ENCODE measurements at regions not wholly inside any gene's neighbourhood (a gene's known extent, or its start where the extent isn't known, plus 50 kb on each side); places are given as distances from the start of the nearest gene placed in this dataset.
"Not testable (repeated sequence)": the region's sequence is repeated elsewhere in the genome, so short reads cannot be mapped to it uniquely, and the experiment has no call there.

DNA sequence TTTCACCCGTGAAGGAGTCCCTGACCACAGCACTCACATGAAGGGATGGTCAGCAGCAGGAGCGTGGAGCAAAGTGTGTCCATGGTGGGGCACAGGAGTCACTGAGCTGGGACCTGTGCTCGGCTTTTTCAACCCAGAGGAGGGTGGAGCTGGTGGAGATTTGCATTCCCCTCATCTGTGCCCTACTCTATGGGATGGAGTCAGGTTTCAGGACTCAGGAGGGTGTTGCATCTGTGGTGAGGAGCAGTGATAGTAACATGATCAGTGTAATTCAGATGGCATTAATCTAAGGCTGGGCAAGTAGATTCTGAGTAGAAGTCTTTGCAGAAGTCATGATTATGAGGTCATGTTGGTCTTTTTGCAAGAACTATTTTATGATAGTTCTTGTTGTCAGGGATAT, 511.9 kb downstream of the TMEM121 start:
- DNase-seq = no peak

DNA sequence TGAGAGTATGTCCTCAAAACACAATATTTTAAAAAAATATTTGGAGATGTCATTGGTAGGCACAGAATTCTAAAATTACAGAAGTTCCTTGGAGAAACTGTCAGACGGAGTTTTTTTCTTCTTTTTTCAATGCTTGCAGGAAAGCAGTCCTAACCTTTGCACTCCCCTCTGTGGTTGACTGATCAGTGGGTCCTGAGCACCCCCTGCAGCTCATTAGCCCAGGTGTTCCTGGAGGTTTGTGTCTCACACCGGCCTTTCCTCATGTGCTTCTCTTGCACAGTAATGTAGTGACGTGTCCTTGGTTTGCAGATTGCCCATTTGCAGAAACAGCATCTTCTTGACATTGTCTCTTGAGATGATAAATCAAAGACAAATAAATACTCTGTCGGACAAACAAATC, 513.0 kb downstream of the TMEM121 start:
- no peak for DNase-seq

DNA sequence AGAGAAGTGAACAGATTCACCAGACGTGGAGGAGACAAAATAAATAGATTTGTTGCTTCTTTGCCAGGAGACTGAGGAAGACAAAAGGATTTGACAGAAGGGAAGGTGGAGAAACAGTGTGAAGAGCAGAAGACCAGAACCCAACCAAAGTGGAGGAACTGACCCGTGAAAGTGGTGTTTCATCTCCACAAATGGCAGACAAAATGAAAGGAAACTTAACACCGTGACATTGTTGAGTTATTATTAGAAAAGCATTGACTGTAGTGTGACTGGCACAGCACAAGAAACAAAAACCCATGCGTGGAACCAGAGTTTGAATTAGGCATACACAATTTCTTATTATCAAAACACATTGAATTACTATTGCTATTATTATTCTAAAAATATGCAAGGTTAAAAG, 518.1 kb downstream of the TMEM121 start:
- no peak for DNase-seq

- DNase-seq = no peak
Measured at GRCh38 chr14:106044949-106045596, 518.7 kb downstream of the TMEM121 start.

- DNase-seq = no peak
Measured at GRCh38 chr14:106051796-106052195, 525.4 kb downstream of the TMEM121 start.

DNA sequence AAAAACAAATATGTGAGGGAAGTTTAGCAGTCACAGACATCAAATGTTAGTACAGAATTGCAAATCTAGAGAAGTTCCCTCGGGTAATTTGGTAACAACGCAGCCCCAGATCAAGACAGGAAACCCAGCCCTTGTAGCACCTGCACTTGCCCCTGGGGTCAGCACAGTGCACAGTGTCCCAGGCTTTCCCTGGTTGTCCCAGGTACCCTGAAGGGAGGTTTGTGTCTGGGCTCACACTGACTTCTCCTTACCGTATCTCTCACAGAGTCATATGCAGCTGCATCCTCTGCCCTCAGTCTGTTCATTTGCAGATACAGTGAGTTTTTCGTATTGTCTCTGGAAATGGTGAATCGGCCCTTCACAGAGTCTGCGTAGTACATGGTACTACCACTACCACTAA, 528.9 kb downstream of the TMEM121 start:
- DNase-seq = no peak

GRCh38 chr14:106058342-106058741, 532.0 kb downstream of the TMEM121 start:
- no peak for DNase-seq

DNA sequence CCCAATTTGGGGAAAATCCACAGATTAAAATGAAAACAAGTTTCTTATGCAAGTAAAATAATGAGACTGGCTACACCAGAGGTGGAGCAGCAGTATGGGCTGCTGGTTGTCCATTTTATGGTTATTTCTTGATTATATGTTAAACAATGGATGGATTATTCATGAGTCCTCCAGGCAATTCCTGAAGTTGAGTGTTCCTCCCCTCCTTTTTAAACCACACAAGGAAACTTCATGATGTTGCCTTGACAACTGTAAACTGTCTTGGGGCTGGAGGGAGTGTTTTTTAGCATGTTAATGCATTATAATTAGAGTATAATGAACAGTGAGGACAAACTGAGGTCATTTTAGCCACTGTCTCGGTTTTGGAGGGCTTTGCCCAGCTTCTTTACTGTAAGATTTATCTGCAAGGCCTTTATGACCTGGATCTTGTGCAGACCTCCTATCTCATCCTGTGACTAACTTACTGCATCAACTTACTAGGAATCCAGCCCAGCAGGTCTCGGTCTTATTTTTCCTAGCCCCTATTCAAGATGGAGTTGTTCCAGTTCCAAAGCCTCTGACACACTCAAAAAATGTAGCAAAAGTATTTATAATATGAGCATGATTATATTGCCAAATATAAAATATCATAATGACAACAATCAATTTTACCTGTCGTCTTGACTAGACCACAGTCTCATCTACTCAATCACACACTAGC, 534.0 kb downstream of the TMEM121 start:
- no peak for DNase-seq

DNA sequence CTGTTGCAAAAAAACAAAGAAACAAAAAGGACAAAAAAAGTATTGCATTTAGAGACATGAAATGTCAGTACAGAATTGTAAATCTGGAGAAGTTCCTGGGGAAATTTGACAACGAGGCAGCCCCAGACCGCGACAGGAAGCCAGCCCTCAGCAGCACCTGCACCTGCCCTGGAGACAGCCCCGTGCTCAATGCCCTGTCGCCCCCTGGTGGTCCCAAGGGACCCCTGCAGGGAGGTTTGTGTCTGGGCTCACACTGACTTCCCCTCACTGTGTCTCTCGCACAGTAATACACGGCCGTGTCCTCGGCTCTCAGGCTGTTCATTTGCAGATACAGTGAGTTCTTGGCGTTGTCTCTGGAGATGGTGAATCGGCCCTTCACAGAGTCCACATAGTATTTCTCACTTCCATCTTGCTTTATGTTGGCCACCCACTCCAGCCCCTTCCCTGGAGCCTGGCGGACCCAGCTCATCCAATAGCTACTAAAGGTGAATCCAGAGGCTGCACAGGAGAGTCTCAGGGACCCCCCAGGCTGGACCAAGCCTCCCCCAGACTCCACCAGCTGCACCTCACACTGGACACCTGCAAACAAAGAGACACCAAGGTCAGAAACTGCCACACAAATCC, 535.6 kb downstream of the TMEM121 start:
- not testable (repeated sequence) for DNase-seq

DNA sequence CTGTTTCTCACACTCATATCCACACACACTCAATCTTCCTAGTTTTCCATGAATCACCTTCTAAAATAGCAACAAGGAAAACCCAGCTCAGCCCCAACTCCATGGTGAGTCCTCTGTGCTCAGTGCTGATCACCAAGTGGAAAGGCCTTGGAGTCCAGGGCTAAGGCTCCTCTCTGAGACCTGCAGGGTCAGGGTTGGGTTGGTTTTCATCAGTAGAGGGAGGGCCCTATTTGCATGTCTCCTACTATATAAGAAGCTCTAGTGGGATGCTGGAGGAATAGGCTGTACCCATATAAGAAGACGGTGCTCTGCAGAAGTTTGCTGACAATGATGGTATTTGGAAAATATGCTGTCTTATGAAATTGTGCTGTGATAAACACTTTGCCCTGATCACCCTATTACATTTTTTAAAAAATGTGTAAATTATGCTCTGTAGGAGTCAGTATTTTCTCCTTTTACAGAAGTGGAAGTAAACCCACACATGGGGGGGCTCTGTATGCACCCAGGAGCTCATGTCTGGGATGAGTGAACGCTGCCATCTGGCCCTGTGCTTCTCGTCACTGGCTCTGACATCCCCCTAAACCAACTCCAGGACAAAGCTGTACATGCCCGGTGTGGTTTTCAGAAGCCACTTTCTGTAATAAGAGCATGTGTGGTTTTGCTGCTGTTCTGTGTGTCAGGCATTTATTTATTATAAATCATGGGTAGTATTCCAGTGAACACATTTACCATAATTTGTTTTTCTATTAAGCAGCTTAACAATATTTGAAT, 536.3 kb downstream of the TMEM121 start:
- no peak for DNase-seq

DNA sequence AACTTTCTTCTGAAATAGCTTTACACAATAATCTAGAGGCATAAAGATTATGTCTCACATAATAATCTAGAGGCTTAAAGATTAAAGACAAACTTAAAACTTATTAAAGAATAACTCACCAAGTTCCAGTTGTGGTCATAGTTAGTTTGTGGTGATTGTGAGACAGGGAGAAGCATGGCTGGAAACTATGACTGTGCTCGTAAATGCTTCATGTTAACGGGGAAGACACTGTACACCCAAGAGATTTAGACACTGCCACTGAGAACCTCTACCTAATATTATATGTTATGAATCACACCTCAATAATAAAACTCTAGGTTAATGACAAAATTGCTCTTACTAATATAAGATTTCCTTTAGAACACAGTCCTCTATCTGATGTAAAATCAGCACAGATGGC, 541.6 kb downstream of the TMEM121 start:
- DNase-seq = no peak

DNA sequence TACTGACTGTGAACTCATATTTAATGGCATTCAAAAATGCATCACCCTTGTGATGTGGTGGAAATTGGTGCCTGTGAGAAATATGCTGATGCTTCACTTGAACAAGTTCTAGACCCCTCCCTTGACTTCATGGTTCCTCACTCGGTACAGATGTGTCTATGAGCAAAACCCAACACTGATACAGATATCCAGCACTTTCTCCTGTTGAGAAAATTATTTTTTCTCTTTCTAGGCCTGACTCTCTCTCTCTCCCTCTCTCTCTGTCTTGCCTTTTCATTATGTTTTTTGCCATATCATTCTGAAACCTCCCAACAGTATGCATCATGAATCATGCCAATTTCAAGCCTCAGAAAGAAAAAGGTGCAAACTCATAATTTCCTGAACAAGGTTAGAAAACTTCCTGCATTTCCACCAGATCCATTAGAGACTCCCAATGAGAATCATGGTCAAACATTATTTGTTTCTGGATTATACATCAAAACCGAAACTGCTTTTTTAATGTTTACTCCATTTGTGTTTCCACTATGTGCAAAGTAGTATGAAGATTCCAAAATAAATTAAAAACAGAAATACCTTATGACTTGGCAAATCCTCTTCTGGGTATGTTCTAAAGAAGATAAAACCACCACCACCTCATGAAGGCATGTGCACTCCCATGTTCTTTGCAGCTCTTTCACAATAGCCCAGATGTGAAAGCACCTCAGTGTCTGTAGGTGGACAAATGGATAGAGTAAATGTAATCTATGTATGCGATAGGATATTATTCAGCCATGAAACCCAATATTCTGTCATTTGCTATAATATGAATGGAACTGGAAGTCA, 543.6 kb downstream of the TMEM121 start:
- DNase-seq = no peak

- DNase-seq = no peak
Measured at GRCh38 chr14:106080922-106081321, 554.5 kb downstream of the TMEM121 start.

DNA sequence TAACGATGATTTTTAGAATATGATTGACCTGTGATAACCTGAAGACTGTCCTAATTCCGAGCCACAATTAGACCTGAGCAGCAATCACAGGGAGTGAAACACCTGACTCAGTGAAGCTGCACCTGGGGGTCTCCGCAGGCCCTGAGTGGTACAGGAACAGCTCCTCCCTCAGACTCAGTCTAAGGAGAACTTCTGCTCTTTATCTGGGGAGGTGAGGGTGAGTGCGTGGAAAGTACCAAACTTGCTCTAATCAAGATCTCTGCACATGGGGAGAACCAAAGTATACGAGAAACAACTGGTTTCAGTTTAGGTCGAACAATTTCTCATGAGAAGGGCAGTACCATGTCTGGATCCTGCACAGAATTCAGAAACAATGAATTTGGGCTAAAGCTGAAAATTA, 555.3 kb downstream of the TMEM121 start:
- DNase-seq = not testable (repeated sequence)

DNA sequence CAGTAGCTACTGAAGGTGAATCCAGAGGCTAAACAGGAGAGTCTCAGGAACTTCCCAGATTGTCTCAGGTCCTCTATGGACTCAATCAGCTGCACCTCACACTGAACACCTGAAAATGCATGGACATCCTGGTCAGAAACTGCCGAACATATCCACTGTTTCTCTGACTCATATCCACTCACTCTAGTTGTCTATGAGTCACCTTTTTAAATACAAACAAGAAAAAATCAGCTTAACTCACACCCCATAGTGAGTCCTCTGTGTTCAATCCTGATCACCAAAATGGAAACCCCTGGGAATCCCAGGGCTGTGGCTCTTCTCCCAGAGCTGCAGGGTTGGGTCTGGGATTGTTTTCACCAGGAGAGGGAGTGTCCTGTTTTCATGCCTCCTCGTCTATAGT, 556.7 kb downstream of the TMEM121 start:
- no peak for DNase-seq

DNA sequence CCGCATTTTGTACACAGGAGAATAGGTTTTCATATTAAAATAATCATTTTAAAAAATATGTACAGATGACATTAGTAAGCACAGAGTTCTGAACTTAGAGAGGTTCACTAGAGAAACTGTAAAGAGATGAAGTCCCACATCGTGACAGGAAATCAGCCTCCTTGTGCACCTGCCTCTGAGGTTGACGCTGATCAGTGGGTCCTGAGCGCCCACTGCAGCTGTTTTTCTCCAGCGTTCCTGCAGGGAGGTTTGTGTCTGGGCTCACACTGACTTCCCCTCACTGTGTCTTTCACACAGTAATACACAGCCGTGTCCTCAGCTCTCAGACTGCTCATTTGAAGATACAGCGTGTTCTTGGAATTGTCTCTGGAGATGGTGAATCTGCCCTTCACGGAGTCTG, 561.5 kb downstream of the TMEM121 start:
- no peak for DNase-seq

GRCh38 chr14:106088860-106089259, 562.5 kb downstream of the TMEM121 start:
- not testable (repeated sequence) for DNase-seq

- DNase-seq = no peak
Measured at GRCh38 chr14:106094654-106095189, 568.3 kb downstream of the TMEM121 start.

DNA sequence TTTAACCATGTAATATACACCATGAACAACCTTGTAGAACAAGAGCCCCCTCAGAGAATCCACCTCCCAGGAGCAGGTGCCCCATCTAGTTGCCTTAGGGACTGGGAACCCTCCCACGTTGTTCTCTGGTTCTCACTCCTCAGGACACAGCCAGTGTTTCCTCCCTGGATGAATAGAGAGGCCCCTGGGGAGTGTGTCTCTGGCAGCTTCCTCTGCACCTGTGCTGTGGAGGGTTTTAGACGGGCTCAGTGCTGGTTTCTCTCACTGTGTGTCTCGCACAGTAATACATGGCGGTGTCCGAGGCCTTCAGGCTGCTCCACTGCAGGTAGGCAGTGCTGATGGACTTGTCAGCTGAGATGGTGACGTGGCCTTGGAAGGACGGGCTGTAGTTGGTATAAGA, 581.3 kb downstream of the TMEM121 start:
- DNase-seq = no peak

DNA sequence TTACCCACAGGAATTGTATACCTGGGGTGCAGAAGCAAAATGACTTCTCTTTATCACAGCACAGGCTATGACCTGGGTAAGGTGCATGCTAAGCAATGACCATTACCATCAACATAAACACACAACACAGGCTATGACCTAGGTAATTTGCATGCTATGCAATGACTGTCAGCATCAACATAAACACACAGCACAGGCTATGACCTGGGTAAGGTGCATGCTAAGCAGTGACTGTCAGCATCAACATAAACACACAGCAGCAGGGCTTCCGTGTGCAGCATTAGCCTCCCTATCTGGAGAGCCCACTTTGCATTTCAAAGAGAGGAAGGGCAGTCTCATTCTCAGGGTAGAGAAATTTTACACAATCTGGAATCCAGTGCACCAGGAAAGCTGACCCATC, 583.0 kb downstream of the TMEM121 start:
- DNase-seq = no peak

DNA sequence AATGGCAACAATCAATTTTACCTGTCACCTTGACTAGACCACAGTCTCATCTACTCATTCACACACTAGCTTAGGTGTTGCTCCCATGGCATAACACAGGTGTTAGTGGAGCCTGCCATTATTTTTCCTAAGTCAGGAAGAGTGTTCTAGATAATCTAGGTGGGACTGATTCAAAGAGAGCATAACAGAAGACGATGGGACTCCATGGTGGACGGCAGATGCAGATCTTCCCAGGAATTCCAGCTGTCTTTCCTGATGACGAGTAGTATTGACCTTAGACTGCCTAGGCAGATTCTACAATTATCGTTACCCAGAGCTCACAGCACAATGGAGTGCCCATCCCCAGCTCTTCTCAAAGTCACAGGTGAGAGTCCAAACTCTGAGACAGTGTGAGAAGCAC, 589.0 kb downstream of the TMEM121 start:
- no peak for DNase-seq

DNA sequence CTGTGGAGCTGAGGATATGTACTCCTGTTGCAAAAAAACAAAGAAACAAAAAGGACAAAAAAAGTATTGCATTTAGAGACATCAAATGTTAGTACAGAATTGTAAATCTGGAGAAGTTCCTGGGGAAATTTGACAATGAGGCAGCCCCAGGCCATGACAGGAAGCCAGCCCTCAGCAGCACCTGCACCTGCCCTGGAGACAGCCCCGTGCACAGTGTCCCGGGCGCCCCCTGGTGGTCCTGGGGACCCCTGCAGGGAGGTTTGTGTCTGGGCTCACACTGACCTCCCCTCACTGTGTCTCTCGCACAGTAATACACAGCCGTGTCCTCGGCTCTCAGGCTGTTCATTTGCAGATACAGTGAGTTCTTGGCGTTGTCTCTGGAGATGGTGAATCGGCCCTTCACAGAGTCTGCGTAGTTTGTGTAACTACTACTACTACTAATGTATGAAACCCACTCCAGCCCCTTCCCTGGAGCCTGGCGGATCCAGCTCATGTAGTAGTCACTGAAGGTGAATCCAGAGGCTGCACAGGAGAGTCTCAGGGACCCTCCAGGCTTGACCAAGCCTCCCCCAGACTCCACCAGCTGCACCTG, 590.1 kb downstream of the TMEM121 start:
- not testable (repeated sequence) for DNase-seq
